NCI-H510A (cell line): ENCODE measurements at regions not wholly inside any gene's neighbourhood (a gene's known extent, or its start where the extent isn't known, plus 50 kb on each side); places are given as distances from the start of the nearest gene placed in this dataset.

Experiments used
- DNase-seq: peaks from one replicate; lab custom pipeline; 2025; lab: John Stamatoyannopoulos, UW

DNA sequence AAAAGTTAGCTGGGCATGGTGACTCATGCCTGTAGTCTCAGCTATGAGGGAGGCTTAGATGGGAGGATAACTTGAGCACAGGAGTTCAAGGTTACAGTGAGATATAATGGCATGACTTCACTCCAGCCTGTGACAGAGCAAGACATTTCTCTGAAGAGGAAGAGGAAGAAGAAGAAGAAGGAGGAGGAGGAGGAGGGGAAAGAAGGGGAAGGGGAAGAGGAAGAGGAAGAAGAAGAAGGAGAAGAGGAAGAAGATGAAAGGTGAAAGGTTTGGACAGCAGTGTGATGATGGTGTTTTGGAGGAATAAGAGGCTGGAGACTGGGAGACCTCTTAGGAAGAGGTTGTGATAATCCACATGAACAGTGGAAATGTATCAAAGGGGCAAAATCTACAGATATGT, 410.7 kb upstream of the JAG1 start:
- no peak for DNase-seq

DNA sequence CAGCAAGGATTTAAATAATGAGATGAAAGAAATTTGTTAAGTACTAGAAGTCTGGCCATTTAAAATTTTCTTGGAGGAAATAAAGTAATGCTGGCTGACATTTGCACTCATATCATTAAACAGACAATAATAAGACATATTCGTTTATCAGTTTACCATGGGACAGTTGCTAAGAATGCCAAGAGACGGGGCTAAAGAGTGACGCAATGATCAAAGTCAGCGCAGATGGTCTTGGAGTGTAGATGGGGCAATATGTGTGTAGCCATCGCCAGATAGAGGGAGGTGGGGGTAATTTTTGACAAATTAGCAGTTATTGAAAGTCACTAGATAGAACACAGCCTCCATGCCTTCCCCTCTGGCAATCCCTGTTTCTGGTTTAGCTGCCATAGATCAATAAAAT, 413.2 kb upstream of the JAG1 start:
- no peak for DNase-seq

DNA sequence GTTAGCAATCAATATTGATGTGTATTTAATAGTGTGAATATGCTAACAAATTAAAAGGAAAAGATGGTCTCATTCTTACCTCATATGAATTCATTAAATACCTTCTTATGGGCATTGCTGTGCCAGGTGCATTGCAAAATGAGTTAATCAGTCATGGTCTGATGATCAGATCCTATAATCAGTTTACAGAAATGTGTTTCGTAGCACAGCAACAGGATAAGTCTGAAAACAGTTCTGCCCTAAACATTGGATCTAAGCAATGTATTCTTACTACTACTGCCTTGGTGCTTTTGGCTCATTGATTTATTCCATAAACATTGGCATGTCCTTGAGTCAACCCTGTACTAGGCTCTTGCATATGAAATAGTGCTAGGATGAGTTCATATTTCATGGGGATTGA, 417.0 kb upstream of the JAG1 start:
- no peak for DNase-seq

DNA sequence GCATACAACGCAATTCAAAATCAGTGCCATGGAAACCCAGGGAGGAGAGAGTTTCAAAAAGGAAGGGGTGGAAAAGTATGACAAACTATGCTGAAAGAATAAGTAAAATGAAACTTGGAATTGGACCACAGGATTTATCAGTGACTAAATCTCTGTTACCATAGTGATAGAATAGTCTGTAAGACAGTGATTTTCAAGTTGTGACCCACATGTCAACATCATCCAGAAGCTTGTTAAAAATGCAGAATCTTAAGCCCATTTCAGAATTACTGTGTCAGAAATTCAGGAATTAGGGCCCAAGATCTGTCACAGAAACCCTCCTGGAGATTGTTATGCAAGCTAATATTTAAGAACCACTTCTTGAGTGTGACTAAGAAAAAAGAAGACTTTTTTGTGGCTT, 417.7 kb upstream of the JAG1 start:
- DNase-seq = no peak

DNA sequence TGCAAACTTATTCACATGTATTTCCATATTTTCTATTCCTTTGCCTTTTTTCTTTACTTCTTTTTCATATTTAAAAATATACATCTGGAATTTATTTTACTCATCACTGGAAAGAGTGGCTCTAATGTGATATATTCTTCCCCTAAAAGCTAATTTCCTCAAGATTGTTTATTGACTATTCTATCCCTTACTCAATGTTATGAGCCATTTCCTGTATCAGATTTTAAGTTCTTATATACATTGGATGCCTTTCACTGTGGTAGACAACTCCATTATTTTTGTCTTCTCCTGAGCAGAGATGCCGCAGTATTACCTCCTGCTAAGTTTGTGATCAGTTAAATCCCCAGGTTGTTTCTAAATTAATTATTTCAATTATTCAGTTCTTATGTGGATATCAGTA, 418.4 kb upstream of the JAG1 start:
- DNase-seq = no peak

DNA sequence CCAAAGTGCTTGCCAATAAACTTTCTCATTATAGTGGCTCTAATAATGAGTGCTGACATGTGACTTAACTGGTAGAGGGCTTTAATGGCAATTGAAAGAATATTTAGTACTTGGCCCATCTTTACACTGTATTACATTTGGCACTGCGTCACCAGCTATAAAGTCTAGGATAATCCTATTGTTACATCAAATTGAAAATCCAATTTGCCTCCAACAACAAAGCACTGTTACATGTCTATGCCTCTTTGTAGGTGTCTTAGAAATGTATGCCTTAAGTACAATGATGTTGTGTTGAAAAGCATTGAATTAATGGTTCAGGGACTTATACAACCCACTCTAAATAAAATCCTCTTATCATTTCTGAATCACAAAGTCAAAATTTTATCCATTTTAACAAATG, 420.4 kb upstream of the JAG1 start:
- no peak for DNase-seq

DNA sequence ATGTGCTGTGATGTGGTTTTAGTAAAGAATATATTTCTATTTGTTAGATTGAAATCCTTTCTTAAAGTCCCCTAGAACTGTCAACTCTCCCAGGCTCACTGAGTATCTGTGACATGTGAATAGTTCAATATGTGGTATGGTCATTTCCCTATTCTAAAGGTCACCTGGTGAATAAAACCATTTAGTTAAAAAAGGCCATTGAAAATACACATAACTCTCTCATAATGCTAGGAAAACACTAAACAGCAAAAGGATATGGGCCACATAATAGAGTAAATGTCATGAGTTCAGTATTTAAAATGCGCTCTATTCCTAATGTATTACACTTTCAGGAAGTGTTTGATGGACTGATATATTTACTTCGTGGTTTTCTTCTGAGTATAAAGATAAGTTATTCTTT, 420.9 kb upstream of the JAG1 start:
- no peak for DNase-seq

DNA sequence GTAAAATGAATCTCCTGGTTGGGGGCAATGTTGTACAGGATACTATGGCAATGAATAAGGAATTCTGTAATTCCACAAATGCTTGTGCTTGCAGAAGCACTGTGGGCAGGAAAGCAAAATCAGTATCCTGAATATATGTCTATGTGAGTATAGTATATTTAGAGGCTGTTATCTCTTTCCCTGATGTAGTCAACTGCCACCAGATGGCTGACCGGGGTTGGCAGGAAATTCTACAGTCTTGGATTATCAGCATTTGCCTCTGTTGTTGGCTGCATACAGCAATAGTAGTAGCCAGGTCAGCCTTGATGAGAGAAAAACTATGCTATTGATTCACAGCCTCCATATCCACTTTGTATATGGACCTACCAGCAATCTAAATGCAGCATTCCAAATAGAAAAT, 425.1 kb upstream of the JAG1 start:
- no peak for DNase-seq

DNA sequence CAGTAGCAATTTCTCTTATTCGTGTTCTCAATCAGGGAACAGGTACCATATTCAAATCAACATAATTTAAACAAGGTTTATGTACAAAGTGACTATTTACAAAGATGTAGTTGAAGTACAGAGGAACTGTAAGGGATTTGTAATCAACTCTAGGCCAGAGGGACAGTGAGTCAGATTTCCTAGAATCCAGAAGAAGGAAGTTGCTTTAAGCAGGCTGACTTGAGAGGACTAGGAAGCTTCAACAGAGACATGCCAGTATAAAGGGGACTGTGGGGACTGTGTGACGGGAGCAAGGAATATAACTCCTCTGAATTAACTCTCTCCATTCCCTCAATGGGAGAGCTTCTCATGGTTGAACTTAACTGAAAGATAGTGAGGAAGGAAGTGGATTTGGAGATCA, 427.4 kb upstream of the JAG1 start:
- DNase-seq = no peak

DNA sequence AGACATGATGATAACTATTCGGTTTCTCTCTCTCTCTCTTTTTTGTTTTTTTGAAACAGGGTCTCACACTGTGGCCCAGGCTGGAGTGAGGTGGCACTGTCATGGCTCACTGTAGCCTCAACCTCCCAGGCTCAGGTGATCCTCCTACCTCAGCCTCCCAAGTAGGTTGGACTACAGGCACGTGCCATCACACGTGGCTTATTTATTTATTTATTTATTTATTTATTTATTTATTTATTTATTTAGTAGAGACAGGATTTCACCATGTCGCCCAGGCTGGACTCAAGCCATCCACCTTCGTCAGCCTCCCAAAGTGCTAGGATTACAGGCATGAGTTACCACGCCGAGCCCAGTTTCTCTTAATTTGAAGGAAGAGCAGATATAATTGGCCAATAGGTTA, 427.9 kb upstream of the JAG1 start:
- no peak for DNase-seq

DNA sequence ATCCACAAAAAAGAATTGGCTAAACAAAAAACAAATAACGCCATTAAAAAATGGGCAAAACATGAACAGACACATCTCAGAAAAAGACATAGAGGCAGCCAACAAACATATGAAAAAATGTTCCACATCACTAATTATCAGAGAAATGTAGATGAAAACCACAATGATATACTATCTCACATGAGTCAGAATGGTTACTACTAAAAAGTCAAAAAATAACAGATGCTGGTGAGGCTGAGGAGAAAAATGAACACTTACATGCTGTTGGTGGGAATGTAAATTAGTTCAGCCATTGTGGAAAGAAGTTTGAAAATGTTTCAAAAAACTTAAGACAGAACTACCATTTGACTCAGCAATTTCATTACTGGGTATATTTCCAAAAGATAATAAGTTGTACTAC, 430.1 kb upstream of the JAG1 start:
- no peak for DNase-seq

DNA sequence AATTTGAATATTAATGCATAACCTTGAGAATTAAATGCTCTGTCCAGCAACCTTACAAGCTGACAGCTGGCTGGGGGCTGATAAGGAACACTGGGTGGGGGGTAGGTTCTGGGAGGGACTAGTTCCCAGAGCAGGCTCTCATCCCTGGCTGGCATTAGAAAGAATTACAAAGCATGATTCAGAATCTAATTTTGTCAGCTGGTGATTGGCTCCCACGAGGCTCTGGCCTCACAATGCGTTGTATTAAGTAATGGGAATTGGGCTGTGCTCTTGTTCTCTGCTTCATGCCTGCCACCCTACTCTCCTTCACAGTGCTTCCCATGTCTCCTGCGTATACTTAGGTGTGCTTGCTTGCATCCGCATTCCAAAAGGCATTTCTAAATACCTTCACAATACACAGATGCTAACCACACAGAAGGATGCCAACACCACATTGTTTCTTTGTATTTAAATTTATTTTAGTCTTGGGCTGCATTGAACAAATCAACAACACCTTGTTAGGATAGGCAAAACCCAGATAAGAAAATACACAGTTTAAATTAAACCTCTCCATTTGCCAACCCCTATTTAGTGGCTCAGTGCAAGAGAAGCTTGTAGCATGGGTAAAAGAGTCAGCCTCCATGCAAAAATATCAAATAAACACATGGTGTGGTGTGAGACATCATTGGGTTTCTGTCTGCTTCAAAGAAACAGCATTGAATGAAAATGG, 434.5 kb upstream of the JAG1 start:
- no peak for DNase-seq

DNA sequence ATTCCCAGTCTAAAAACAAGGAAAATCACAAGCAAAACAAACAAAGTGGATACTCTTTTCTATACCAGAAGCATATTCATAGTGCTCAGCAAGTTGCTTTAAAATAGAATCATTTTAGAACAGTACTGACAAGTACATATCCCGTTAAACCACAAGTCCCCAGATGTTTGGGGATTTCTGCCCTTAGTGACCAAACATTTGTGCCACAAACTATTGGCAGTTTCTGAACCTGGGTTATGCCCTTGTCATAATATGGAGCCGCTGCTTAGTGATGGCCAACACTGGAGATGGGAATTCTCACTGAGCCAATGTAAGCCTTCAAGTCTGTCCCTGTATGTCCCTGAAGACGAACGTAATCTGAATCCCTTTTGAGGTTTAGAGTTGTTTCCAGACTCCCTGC, 436.7 kb upstream of the JAG1 start:
- DNase-seq = no peak

DNA sequence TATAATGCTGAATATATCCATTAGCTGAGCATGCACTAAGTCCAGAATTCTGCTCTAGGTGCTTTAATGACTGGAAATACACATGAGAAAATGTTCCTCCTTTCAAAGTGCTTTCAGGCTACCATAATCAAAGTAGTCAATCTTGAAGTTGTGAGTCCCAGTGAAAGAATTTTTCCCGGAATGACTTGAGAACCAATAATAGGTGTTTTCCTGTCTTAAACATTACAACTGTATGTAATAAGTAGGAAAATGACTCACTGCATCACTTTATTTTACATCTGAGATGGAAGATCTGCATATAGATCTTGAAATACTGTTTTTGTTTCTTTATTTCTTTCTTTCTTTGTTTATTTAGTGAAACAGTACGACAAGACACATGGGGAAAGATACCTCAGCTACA, 437.4 kb upstream of the JAG1 start:
- no peak for DNase-seq

DNA sequence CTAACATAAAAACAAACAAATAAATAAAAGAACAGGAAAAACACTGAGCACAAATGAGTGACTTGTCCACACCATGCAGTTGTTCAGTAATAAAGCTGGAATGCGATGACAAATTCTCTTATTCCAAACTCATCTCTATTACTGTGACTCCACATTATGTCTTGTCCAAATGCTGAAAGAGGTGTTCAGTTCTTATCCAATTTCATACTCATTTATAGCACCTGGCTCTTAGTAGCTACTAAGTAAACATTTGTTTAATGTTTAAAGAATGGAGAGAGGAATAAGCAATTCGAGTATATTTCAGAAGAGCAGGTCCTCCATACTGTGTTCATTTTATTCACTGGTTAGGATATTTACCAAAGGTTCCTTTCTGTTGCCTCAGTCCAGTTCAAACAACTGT, 439.0 kb upstream of the JAG1 start:
- DNase-seq = peak; percentile 13

DNA sequence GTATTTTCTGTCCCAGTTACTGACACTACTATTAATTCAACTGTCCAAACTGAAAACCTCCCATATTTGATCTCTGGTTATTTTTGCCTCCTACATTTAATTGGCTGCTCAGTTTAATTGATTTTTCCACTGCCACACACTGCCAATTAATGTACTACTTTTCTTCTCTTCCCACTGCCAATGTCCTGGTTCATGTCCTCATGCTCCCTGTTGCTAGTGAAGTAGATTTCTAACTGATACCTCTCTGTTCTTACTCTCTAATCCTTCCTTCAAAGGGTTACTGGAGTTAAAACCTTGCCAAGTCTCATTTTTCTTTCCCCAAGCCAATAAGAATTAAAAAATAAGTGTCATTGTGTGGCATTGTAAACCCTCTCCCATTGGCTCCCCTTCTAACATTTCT, 440.6 kb upstream of the JAG1 start:
- DNase-seq = no peak

DNA sequence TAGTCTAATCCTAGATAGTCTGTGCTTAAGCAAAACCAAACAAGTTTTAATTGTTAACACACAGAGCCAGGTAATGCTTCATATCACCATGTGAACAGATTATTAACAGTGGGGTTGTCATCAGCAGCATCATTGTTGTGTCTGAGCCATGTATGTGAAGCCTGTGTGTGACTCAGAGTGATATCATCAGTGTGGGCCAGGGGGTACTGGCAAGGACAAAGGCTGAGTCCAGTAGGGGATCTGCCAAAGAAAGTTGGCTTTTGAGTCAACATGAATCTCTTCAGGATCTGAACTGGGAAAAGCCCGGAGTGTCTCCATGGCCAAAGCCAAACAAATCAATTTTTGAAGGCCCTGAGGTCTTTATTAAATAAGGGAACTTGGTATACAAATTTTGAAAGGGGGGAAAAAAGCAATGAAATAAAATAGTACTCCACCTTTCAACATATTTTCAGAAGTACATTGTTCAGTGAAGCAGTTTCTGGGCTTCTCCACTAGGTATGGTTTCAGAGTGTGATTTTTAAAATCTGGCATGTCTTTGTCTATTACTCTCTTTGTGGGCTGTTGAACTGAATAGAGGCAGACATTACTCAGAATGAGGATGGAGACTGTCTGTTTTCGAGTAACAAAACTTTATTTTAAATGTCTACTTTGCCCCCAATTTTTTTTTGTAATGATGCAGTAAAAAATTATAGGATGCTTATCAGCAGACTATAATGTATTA, 444.2 kb upstream of the JAG1 start:
- DNase-seq = no peak

DNA sequence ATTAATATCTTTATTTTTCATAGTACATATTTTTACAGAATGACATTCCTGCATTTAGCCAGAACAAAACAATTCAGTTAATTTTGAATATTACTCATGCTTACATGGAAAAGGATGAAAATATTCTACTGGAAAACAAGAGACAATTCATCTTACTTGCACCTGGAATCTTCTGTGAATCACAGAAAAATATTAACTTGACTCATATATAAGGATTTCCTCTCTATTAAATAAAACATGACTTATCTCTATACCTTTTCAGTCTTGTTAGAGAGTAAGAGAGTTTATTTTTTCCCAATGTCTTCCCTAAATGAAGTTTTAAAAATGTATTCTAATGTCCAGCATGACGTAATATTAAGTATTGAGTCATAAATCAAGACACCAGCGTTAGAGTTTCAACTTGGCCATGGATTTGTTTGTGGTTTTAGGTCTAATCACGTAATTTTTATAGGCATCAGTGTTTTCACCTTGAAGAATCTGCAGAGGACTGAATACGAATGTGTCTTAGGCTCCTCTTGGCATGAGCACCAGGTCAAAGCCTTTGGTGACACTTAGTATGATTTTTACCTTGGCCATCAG, 445.1 kb upstream of the JAG1 start:
- DNase-seq = no peak

DNA sequence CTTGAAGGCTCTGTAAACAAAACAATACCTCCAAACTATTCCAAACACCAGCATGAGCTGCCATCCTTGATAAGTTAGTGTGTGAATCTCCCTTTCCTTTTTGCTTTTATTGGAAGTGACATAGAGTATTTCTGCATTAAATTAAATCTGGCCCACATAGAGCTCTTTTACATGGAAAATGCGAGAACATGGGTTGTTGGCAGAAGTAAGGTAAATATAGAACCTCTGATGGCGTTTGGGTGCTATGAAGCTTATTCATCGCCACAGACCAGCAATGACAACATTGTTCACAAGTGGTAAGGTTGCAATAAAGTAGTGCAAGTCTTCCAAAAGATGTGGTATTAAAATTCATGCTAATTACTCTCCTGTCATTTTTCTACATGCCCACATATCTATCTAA, 445.8 kb upstream of the JAG1 start:
- DNase-seq = no peak

DNA sequence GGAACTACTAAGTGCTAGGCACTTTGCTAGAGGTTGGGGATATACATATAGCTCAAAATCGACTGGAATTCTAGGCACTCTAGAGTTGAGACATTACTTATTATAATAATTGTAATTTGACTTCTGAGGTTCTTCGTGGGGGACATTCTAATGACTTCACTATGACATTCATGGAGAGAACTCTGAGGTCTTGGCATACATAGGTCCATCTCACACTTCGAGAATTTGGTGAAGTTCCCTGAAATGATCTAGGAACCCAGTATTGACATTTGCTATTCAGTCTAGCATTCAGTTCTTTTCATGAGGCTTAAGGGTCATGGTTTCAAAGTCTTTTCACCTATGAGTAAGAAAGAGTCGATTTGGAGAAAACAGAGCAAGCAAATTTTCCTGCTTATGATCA, 446.6 kb upstream of the JAG1 start:
- DNase-seq = no peak

DNA sequence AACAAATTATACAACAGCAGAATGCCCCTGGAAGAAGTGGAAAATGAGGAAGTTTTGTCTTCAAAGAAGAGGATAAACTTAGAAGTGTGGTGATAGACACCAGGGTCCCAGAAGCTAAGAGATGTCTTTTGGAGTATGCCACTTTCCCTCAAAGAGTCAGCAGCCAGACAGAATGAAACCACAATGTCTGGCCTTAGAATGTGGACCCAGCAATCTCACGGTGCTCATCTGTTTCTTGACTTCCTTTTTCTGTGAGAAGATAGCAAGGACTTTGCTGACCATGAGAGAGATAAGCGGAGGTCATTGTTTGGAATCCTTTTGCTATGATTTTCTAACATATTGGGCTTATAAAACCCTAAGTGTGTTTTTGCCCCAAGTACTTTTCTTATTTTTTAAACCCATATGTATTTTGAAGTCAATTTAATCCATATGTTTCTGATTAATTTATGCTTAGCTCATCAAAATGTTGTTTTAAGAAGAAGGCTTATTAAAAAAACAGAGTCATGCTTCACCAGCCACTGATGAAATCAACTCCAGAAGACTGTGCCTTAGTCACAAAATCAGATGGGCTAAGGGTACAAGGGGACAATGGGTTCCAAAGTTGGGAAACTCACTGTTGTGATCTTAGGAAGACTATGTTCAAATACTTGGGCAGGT, 451.2 kb upstream of the JAG1 start:
- DNase-seq = no peak

DNA sequence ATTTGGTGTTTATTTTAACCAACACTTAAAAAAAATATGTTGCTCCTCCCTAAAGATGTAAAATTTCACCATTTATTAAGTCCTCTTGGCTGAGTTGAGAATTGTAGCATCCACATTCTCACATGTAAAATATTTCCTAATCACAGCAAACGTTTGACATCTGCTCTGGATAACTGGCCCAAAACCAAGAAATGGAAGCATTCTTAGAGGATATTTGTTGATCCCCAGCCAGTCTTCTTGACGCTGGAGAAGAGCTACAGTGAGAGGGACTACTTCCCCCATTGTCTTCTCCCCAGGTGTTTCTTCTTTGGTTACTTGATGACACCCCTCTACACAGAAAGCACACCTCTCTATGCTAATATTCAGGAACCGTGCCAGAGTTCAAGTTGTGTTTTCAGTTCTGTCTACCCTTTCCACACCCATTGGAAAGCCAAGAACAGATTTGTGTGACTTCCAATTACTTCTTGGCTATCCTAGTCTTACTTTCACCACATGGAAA, 454.5 kb upstream of the JAG1 start:
- no peak for DNase-seq

DNA sequence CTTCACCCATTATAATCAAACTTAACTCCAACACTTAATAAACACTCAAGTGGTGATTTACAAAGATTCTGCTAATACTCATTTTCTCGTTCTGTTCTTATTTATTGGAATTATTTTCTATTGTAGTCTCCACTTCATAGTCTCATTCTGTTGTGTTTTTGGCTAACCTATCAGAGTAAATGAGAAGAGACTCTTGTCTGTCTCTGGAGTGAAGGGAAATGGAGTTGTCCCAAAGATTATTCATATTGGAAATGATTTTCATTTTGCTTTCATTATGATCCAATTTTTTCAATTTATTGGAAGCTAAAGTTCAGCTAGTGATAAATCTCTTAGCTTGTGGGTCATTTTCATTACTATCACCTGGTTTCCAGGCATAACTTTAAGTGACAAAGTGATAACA, 454.9 kb upstream of the JAG1 start:
- no peak for DNase-seq
